Activated CD8-positive, alpha-beta memory T cell treated with anti-CD3 and anti-CD28 coated beads for 1 hour (primary cell): ENCODE measurements at regions not wholly inside any gene's neighbourhood (a gene's known extent, or its start where the extent isn't known, plus 50 kb on each side); places are given as distances from the start of the nearest gene placed in this dataset.

Experiments used
- DNase-seq, 2 donors: peaks; one replicate each; pipeline ENCODE4 v3.0.0-alpha.2; 2020; ENCODE audit warnings: low read depth in 1 of 2; ENCODE audit errors: extremely low read depth in 1 of 2

GRCh38 chr4:128571747-128572146 is 237.8 kb upstream of the JADE1 start:
- DNase-seq = no peak

- no peak for DNase-seq
Measured at GRCh38 chr4:128570387-128570975, 239.0 kb upstream of the JADE1 start.

GRCh38 chr4:128566693-128567092 is 242.8 kb upstream of the JADE1 start:
- no peak for DNase-seq

- no peak for DNase-seq
Measured at GRCh38 chr4:128565565-128566186, 243.8 kb upstream of the JADE1 start.

GRCh38 chr4:128565054-128565453 is 244.4 kb upstream of the JADE1 start:
- DNase-seq = no peak

GRCh38 chr4:128564081-128564630 is 245.3 kb upstream of the JADE1 start:
- DNase-seq = no peak

GRCh38 chr4:128560754-128561495 is 248.6 kb upstream of the JADE1 start:
- no peak for DNase-seq

GRCh38 chr4:128558896-128559679 is 250.4 kb upstream of the JADE1 start:
- no peak for DNase-seq

GRCh38 chr4:128556756-128557155 is 252.7 kb upstream of the JADE1 start:
- no peak for DNase-seq

GRCh38 chr4:128553686-128554515 is 255.6 kb upstream of the JADE1 start:
- DNase-seq = no peak

GRCh38 chr4:128552586-128552907 is 257.0 kb upstream of the JADE1 start:
- no peak for DNase-seq

- DNase-seq = no peak
Measured at GRCh38 chr4:128551280-128551679, 258.2 kb upstream of the JADE1 start.

- no peak for DNase-seq
Measured at GRCh38 chr4:128550060-128550459, 259.4 kb upstream of the JADE1 start.

GRCh38 chr4:128549636-128550035 is 259.9 kb upstream of the JADE1 start:
- no peak for DNase-seq

GRCh38 chr4:128548381-128548780 is 260.8 kb upstream of the PGRMC2 start:
- DNase-seq = no peak

- no peak for DNase-seq
Measured at GRCh38 chr4:128544272-128544671, 256.7 kb upstream of the PGRMC2 start.

GRCh38 chr4:128543696-128544095 is 256.1 kb upstream of the PGRMC2 start:
- no peak for DNase-seq

- DNase-seq = no peak
Measured at GRCh38 chr4:128542047-128542446, 254.4 kb upstream of the PGRMC2 start.

- DNase-seq = no peak
Measured at GRCh38 chr4:128540122-128540521, 252.5 kb upstream of the PGRMC2 start.

- DNase-seq = no peak
Measured at GRCh38 chr4:128538111-128538882, 250.7 kb upstream of the PGRMC2 start.
